CD4-positive, alpha-beta T cell treated with Interleukin-1 beta for 1 hour (primary cell): ENCODE measurements at regions not wholly inside any gene's neighbourhood (a gene's known extent, or its start where the extent isn't known, plus 50 kb on each side); places are given as distances from the start of the nearest gene placed in this dataset.

Experiments used
- DNase-seq, 2 donors: peaks; one replicate each; pipeline ENCODE4 v3.0.0-alpha.2; 2020 to 2022

DNA sequence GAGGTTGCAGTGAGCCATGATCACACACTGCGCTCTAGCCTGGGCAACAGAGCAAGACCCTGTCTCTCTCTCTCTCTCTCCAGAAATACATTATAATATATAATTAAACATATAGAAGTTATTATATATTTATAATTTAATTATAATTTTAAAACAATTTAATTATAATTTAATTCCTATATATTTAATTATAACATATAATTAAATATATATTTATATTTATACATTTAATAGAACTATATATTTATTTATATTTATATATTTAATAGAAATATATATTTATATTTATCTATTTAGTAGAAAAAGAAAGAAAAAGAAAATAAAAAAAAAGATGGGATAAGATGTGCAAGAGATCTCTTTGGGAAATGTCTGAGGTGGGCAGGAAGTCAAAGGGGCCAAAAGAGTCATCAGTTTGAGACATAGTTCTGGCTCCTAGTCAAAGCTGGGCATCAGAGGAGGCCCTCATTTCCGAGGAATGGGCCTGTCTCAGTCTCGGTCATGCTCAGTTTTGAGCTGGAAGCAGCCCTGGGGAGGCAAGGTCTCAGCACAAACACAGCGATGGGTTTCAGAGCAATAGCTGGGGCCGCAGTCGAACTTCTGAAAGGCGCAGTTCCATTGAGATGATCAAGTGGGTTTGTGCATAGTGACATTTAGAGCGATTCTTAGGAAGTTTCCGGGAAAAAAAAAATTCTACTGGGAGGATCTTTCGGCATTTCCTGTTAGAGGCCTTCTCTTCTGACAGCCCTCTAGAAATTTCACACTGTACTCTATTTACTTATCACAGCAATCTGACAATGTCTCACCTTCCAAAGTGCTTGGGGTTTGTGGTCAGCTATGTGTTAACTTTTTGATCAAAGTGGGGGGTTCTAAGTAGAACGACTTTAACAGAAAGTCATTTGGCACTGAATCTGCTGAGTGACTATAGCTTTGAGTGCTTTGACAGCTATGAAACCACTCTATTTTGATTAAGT is 58.7 kb upstream of the GZMB start:
- DNase-seq = peak; percentile 33 to 72

DNA sequence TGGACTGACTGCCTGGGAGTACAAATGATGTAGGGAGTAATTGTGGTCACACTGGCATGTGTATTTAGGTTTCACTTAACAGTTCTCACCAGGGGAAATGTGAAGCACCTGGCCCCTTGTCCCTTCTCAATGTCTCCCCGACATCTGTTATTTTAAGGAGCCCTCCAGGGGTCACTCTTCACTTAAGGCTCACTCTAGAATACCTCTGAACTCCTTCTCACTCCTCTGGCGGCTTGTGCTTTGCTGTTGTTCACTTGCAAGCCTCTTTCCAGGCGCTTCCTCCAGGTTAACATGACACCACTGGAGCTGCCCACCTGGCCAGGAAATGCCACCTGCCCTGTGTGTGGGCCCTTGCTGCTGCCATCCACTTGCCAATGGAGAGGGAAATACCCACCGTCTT is 56.5 kb upstream of the GZMB start:
- peak in 1 of 2 donors; percentile 35 for DNase-seq

DNA sequence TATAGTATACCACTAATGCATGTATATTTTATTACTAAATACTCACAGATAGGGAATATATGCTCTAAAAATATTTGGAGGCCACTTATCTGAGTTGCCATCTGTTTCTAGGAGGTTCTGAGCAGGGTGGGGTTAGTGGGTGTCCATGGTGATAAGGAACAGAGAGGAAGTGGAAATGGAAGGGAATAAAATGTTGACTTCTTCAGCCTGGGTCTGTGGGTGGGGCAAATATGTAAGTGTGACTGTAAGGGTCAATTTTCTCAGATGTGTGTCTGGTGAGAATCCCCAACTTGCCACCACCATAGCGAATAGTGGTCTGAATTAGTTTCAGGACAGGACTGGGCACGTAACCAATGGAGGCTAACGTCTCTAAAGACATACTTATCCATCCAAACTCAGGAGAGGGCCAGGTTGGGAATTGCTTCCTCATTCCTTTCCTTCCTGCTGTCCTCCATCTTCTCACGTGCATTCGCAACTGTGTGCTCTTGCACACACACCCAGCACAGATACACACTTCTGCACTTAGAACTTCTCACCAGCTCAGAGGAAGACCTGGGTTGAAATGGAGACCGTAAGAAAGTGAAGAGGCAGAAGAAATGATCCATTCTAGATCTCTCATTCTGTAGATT is 54.2 kb upstream of the GZMB start:
- DNase-seq = no peak
